HUES64 (cell line): ENCODE measurements at regions not wholly inside any gene's neighbourhood (a gene's known extent, or its start where the extent isn't known, plus 50 kb on each side); places are given as distances from the start of the nearest gene placed in this dataset.

Source experiments
- H3K27ac ChIP-seq: 2 replicates; pipeline ENCODE4 v1.7.0; 2013; ENCODE audit warnings: low read depth, low read length, inconsistent platforms
- H3K27me3 ChIP-seq: 2 replicates; pipeline ENCODE4 v1.6.1; 2013; ENCODE audit warnings: mild to moderate bottlenecking, low read length; ENCODE audit not compliant: insufficient read depth
- H3K36me3 ChIP-seq: 2 replicates; pipeline ENCODE4 v1.6.1; 2013; ENCODE audit warnings: mild to moderate bottlenecking, low read length; ENCODE audit not compliant: insufficient read depth
- H3K4me1 ChIP-seq: 2 replicates; pipeline ENCODE4 v1.6.1; 2013; ENCODE audit warnings: mild to moderate bottlenecking, low read length, moderate library complexity; ENCODE audit not compliant: insufficient read depth
- H3K4me3 ChIP-seq: 2 replicates; pipeline ENCODE4 v1.5.1; 2013; ENCODE audit warnings: mild to moderate bottlenecking, low read length, moderate library complexity
- H3K9ac ChIP-seq: 2 replicates; pipeline ENCODE4 v1.6.1; 2013; ENCODE audit warnings: mild to moderate bottlenecking, low read depth, low read length
- H3K9me3 ChIP-seq: 2 replicates; pipeline ENCODE4 v1.6.1; 2013; ENCODE audit warnings: low read depth, low read length; ENCODE audit not compliant: insufficient read depth
- WGBS: fragments of 150-250, 120-280 bp; methylation state at CpG from one replicate; pipeline ENCODE4 v1.1.7; 2013; ENCODE audit warnings: missing lambda C conversion rate; 5-methylcytosine and 5-hydroxymethylcytosine counted together

- 94% methylated on average over 4 of the region's 4 CpGs for WGBS
- H3K4me1 ChIP-seq: no peaks in the 10 kb centered on the region; the same call in 1 of the 2 replicates
- no peaks in the 10 kb centered on the region for H3K27me3 ChIP-seq
- no peaks in the 10 kb centered on the region for H3K9me3 ChIP-seq
- H3K27ac ChIP-seq: no peak overlapping the region
- H3K4me3 ChIP-seq: no peak overlapping the region
- no peak overlapping the region for H3K9ac ChIP-seq
- H3K36me3 ChIP-seq: no peaks in the 10 kb centered on the region
Measured at GRCh38 chr2:6353669-6354068, 512.0 kb downstream of the CMPK2 start.

GRCh38 chr2:6354546-6354945, 511.2 kb downstream of the CMPK2 start:
- no peak overlapping the region for H3K4me3 ChIP-seq
- no peak overlapping the region for H3K9ac ChIP-seq
- H3K27me3 ChIP-seq: no peaks in the 10 kb centered on the region
- no peaks in the 10 kb centered on the region; the same call in 1 of the 2 replicates for H3K4me1 ChIP-seq
- no peaks in the 10 kb centered on the region for H3K36me3 ChIP-seq
- H3K27ac ChIP-seq: no peak overlapping the region
- 100% methylated on average over 2 of the region's 2 CpGs for WGBS
- no peaks in the 10 kb centered on the region for H3K9me3 ChIP-seq

- Histone ChIP-seq H3K27ac (no peak overlapping the region), H3K9me3 (no peaks in the 10 kb centered on the region), H3K4me1 (no peaks in the 10 kb centered on the region; the same call in 1 of the 2 replicates), H3K27me3 (no peaks in the 10 kb centered on the region), H3K36me3 (no peaks in the 10 kb centered on the region), H3K4me3 (no peak overlapping the region), H3K9ac (no peak overlapping the region)
- WGBS: 94% methylated on average over 6 of the region's 6 CpGs
Measured at GRCh38 chr2:6355886-6356761, 509.6 kb downstream of the CMPK2 start.

- Histone ChIP-seq H3K9ac (no peak overlapping the region), H3K4me3 (no peak overlapping the region), H3K36me3 (no peaks in the 10 kb centered on the region), H3K27ac (no peak overlapping the region), H3K4me1 (no peaks in the 10 kb centered on the region), H3K9me3 (no peaks in the 10 kb centered on the region), H3K27me3 (no peaks in the 10 kb centered on the region)
- over 99% methylated on average over 4 of the region's 5 CpGs for WGBS
Measured at GRCh38 chr2:6358546-6358945, 507.2 kb downstream of the CMPK2 start.

GRCh38 chr2:6358985-6359384, 506.7 kb downstream of the CMPK2 start:
- Histone ChIP-seq H3K9ac (no peak overlapping the region), H3K9me3 (no peaks in the 10 kb centered on the region), H3K27ac (no peak overlapping the region), H3K27me3 (no peaks in the 10 kb centered on the region), H3K4me3 (no peak overlapping the region), H3K36me3 (no peaks in the 10 kb centered on the region), H3K4me1 (no peaks in the 10 kb centered on the region)
- WGBS: 93% methylated on average over 5 of the region's 5 CpGs

GRCh38 chr2:6359964-6360363, 505.7 kb downstream of the CMPK2 start:
- H3K36me3 ChIP-seq: no peaks in the 10 kb centered on the region
- H3K4me3 ChIP-seq: no peak overlapping the region
- WGBS: 94% methylated on average over 5 of the region's 5 CpGs
- H3K4me1 ChIP-seq: no peaks in the 10 kb centered on the region
- no peak overlapping the region for H3K9ac ChIP-seq
- no peak overlapping the region for H3K27ac ChIP-seq
- no peaks in the 10 kb centered on the region for H3K9me3 ChIP-seq
- H3K27me3 ChIP-seq: no peaks in the 10 kb centered on the region

- Histone ChIP-seq H3K27ac (no peak overlapping the region), H3K4me1 (no peaks in the 10 kb centered on the region), H3K27me3 (no peaks in the 10 kb centered on the region), H3K9me3 (no peaks in the 10 kb centered on the region), H3K4me3 (no peak overlapping the region), H3K36me3 (no peaks in the 10 kb centered on the region), H3K9ac (no peak overlapping the region)
- WGBS: 95% methylated on average over 9 of the region's 11 CpGs
Measured at GRCh38 chr2:6362671-6363450, 502.8 kb downstream of the CMPK2 start.

- no peak overlapping the region for H3K9ac ChIP-seq
- no peaks in the 10 kb centered on the region for H3K4me1 ChIP-seq
- no peaks in the 10 kb centered on the region for H3K36me3 ChIP-seq
- WGBS: 92% methylated on average over 2 of the region's 2 CpGs
- no peaks in the 10 kb centered on the region for H3K27me3 ChIP-seq
- no peak overlapping the region for H3K4me3 ChIP-seq
- H3K27ac ChIP-seq: no peak overlapping the region
- no peaks in the 10 kb centered on the region for H3K9me3 ChIP-seq
Measured at GRCh38 chr2:6368281-6368680, 497.4 kb downstream of the CMPK2 start.

GRCh38 chr2:6369266-6369665, 496.4 kb downstream of the CMPK2 start:
- Histone ChIP-seq H3K27ac (no peak overlapping the region), H3K27me3 (no peaks in the 10 kb centered on the region), H3K4me1 (no peaks in the 10 kb centered on the region), H3K9ac (no peak overlapping the region), H3K4me3 (no peak overlapping the region), H3K36me3 (no peaks in the 10 kb centered on the region), H3K9me3 (no peaks in the 10 kb centered on the region)
- WGBS: 96% methylated on average over 2 of the region's 3 CpGs

GRCh38 chr2:6370753-6371551, 494.8 kb downstream of the CMPK2 start:
- H3K4me3 ChIP-seq: no peak overlapping the region
- H3K4me1 ChIP-seq: no peaks in the 10 kb centered on the region
- H3K9ac ChIP-seq: no peak overlapping the region
- no peaks in the 10 kb centered on the region for H3K36me3 ChIP-seq
- no peak overlapping the region for H3K27ac ChIP-seq
- WGBS: 98% methylated on average over 7 of the region's 7 CpGs
- peaks cover 7% of the 10 kb centered on the region; the same call in 1 of the 2 replicates for H3K9me3 ChIP-seq
- H3K27me3 ChIP-seq: no peaks in the 10 kb centered on the region
